ENCODE measurements at regions not wholly inside any gene's neighbourhood (a gene's known extent, or its start where the extent isn't known, plus 50 kb on each side); places are given as distances from the start of the nearest gene placed in this dataset.
"Not testable (repeated sequence)": the region's sequence is repeated elsewhere in the genome, so short reads cannot be mapped to it uniquely, and the experiment has no call there.

DNA sequence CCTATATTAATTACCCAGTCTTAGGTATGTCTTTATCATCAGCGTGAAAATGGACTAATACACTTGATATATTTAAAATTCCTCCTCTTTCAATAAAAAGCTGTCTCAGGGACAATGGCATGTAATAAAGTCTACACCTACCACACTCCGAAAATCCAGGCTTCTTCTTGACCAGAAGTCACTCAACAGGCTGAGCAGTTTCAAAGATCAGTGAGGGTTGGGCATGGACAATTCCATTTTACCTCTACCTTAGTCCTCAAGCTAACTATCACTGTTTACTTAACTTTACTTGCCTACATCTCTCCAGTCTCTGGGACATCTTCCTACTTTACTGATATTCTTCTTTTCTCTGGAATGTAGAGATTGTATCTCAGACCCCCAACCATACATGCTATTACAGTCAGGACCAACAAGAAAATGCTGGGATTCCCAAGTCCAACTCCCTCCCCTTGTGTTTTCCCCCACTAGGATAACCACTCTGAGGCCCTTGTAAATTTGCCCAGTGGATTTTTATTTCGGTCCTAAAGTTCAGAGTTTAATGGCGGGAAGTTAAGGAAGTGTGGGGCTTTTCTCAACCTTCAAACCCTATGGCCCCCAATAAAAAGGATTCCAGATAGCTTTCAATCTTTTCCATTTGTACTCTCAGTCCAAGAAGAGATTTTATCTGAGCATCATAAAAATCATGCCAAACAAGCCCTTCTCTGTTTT lies 137.1 kb upstream of the TSC22D2 start:
- no peak overlapping the region for H3K4me2 ChIP-seq (ENCODE audit: low read length)
- H3K27ac ChIP-seq (ENCODE audit: low read depth, low read length) = no peak overlapping the region
- DNase-seq (ENCODE audit: low read depth, low spot score) (no peak), ATAC-seq (no peak)
- no peaks in the 10 kb centered on the region for H4K20me1 ChIP-seq (ENCODE audit: insufficient read depth)
- H3K9me3 ChIP-seq (ENCODE audit: control insufficient read depth in 1 of 2, insufficient read depth in 1 of 2, low read depth in 1 of 2, low read length in 2 of 2) = no peaks in the 10 kb centered on the region
- TF ChIP-seq TCF7L2 (IDR thresholded peaks at IDR 0.05; ENCODE audit: borderline replicate concordance, extremely low read depth, insufficient read depth, insufficient read length) (no peak), RAD21 (IDR thresholded peaks at IDR 0.05; ENCODE audit: low read depth) (no peak), EZH2 (IDR thresholded peaks at IDR 0.05) (no peak), EZH2phosphoT487 (IDR thresholded peaks at IDR 0.05; ENCODE audit: borderline replicate concordance) (no peak), SP1 (IDR thresholded peaks at IDR 0.05; ENCODE audit: low read depth) (no peak), MAX (IDR thresholded peaks at IDR 0.05) (no peak), JUND (IDR thresholded peaks at IDR 0.05) (no peak), SRF (IDR thresholded peaks at IDR 0.05; ENCODE audit: low read depth) (no peak), POLR2A (IDR thresholded peaks at IDR 0.05; ENCODE audit: borderline replicate concordance, extremely low read depth, insufficient read depth, insufficient read length) (no peak), FOSL1 (IDR thresholded peaks at IDR 0.05; ENCODE audit: low read depth) (no peak), POLR2AphosphoS5 (IDR thresholded peaks at IDR 0.05; ENCODE audit: low read depth, low read length) (no peak), YY1 (IDR thresholded peaks at IDR 0.05; ENCODE audit: extremely low read depth, insufficient replicate concordance, low read depth, low read length) (no peak)
- TF ChIP-seq, protein P1, sequence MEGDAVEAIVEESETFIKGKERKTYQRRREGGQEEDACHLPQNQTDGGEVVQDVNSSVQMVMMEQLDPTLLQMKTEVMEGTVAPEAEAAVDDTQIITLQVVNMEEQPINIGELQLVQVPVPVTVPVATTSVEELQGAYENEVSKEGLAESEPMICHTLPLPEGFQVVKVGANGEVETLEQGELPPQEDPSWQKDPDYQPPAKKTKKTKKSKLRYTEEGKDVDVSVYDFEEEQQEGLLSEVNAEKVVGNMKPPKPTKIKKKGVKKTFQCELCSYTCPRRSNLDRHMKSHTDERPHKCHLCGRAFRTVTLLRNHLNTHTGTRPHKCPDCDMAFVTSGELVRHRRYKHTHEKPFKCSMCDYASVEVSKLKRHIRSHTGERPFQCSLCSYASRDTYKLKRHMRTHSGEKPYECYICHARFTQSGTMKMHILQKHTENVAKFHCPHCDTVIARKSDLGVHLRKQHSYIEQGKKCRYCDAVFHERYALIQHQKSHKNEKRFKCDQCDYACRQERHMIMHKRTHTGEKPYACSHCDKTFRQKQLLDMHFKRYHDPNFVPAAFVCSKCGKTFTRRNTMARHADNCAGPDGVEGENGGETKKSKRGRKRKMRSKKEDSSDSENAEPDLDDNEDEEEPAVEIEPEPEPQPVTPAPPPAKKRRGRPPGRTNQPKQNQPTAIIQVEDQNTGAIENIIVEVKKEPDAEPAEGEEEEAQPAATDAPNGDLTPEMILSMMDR (IDR thresholded peaks at IDR 0.05 in 2 of 3, conservative IDR thresholded peaks at IDR 0.05 in 1 of 3; ENCODE audit: borderline replicate concordance in 1 of 3, insufficient read depth in 1 of 3, low read depth in 2 of 3, low read length in 2 of 3) = no peak
- no peaks in the 10 kb centered on the region for H3K4me1 ChIP-seq (ENCODE audit: control insufficient read depth in 1 of 2, insufficient read depth in 2 of 2, low read length in 2 of 2)
- ChIA-PET RAD21 (ENCODE audit: low non-redundant PET in 1 of 2, low total read pairs in 2 of 2, uncharacterized antibody in 2 of 2, unreplicated experiment in 2 of 2) (no interaction called here), POLR2A (no interaction called here), CTCF (no interaction called here)
- H3K27me3 ChIP-seq (ENCODE audit: insufficient read depth, low read length) = no peaks in the 10 kb centered on the region
- H3K4me3 ChIP-seq (replicated peaks in 1 of 2; ENCODE audit: low read depth in 1 of 2, low read length in 2 of 2) = no peak overlapping the region
- intact Hi-C loops (cut with micrococcal nuclease) = no loop called here
- H3K36me3 ChIP-seq (ENCODE audit: control insufficient read depth in 1 of 2, insufficient read depth in 2 of 2, low read length in 2 of 2) = no peaks in the 10 kb centered on the region
- no TSS peak for BruUV-seq (replicated peaks)
- no peak overlapping the region for H3K9ac ChIP-seq (ENCODE audit: low read length)
- no peak overlapping the region for H2AFZ ChIP-seq (ENCODE audit: low read depth, low read length, poor library complexity, severe bottlenecking)
- no peaks in the 10 kb centered on the region for H3K9me2 ChIP-seq (ENCODE audit: insufficient read depth)
- no peaks in the 10 kb centered on the region for H3K79me2 ChIP-seq (ENCODE audit: insufficient read depth, low read length)

DNA sequence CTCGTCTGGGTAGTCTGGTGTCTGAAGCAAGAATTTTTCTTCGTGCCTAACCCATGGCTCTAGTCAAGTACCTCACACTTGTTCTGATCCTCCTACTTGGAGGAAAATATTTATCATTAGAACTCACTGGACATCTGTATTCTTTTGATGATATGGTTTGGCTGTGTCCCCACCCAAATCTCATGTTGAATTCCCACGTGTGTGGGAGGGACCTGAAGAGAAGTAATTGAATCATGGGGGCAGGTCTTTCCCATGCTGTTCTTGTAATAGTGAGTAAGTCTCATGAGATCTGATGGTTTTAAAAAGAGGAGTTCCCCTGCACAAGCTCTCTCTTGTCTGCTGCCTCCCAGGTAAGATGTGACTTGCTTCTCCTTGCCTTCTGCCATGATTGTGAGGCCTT lies 137.7 kb upstream of the TSC22D2 start:
- POLR2A ChIA-PET; H3K9ac ChIP-seq (ENCODE audit: low read length); H3K9me2 ChIP-seq (ENCODE audit: insufficient read depth); H3K27me3 ChIP-seq (ENCODE audit: insufficient read depth, low read length); H3K36me3 ChIP-seq (ENCODE audit: control insufficient read depth in 1 of 2, insufficient read depth in 2 of 2, low read length in 2 of 2); H3K4me1 ChIP-seq (ENCODE audit: control insufficient read depth in 1 of 2, insufficient read depth in 2 of 2, low read length in 2 of 2); intact Hi-C loops (cut with micrococcal nuclease); ATAC-seq; BruUV-seq (replicated peaks); H3K9me3 ChIP-seq (ENCODE audit: control insufficient read depth in 1 of 2, insufficient read depth in 1 of 2, low read depth in 1 of 2, low read length in 2 of 2); H2AFZ ChIP-seq (ENCODE audit: low read depth, low read length, poor library complexity, severe bottlenecking); H3K27ac ChIP-seq (ENCODE audit: low read depth, low read length); H3K4me3 ChIP-seq (replicated peaks in 1 of 2; ENCODE audit: low read depth in 1 of 2, low read length in 2 of 2); H3K4me2 ChIP-seq (ENCODE audit: low read length); H4K20me1 ChIP-seq (ENCODE audit: insufficient read depth); H3K79me2 ChIP-seq (ENCODE audit: insufficient read depth, low read length); DNase-seq (ENCODE audit: low read depth, low spot score); RAD21 ChIA-PET (ENCODE audit: low non-redundant PET in 1 of 2, low total read pairs in 2 of 2, uncharacterized antibody in 2 of 2, unreplicated experiment in 2 of 2); CTCF ChIA-PET: not testable (repeated sequence)

All from HCT116 (cell line).